ENCODE measurements at regions not wholly inside any gene's neighbourhood (a gene's known extent, or its start where the extent isn't known, plus 50 kb on each side); places are given as distances from the start of the nearest gene placed in this dataset.

DNA sequence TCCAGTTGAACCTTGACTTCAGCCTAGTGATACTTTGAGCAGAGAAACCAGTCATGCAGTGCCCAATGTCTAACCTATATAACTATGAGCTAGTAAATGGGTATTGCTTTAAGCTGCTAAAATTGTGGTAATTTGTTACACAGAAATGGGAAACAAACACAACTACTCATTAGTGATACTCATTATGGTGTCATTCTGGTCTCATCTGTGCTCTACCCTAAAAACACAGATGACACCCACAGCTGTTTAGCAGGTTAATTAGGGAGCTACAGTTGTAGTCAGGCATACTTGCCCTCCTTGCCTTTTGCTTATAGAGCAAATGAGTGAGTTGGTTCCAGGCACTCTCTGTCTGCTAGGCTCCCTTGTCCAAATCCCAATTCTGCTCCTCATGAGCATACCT, 50.0 kb upstream of the ATF7IP start:
- FAIRE-seq (no peak), DNase-seq (ENCODE audit: insufficient read length, low spot score) (no peak)
- TF ChIP-seq POLR2A (IDR thresholded peaks at IDR 0.05; ENCODE audit: low read depth, low read length), result no peak

Measured in H54 (cell line).